SK-N-SH (cell line): ENCODE measurements at regions not wholly inside any gene's neighbourhood (a gene's known extent, or its start where the extent isn't known, plus 50 kb on each side); places are given as distances from the start of the nearest gene placed in this dataset.

Experiments
- CTCF ChIA-PET: fragments of 300-600, 350-600 bp; formaldehyde crosslinking; extraction: SDS; loops from one replicate; lab custom pipeline; 2021; lab: Yijun Ruan, JAX
- POLR2A ChIA-PET: fragments of 350-600 bp; sonication (Branson Sonifier 250); formaldehyde crosslinking; extraction: SDS; loops from one replicate; lab custom pipeline; 2020; ENCODE audit warnings: antibody characterized with exemption, inconsistent platforms; lab: Yijun Ruan, JAX
- DNase-seq: peaks from one replicate; pipeline ENCODE4 v3.0.0; 2012
- H2AFZ ChIP-seq: fragments of 200-600 bp; sonication (generic); 2 replicates; pipeline ENCODE4 v1.8.1; 2016; ENCODE audit warnings: antibody characterized with exemption, mild to moderate bottlenecking, low read depth
- H3F3A ChIP-seq: fragments of 200-600 bp; sonication (generic); replicated peaks from 2 replicates; pipeline ENCODE3; 2016; ENCODE audit warnings: antibody characterized with exemption, mild to moderate bottlenecking; ENCODE audit not compliant: insufficient read depth
- H3K27ac ChIP-seq, 2 experiments: fragments of 200-500 bp in 1 of 2; fragments of 200-600 bp in 1 of 2; sonication (Bioruptor generic) in 1 of 2; sonication (generic), shearing (Covaris generic) in 1 of 2; 2 replicates each; pipeline versions ENCODE4 v1.5.1 to v1.6.1; 2014 to 2016; ENCODE audit warnings: low read depth in 2 of 2, inconsistent platforms in 1 of 2, low read length in 1 of 2, mild to moderate bottlenecking in 1 of 2, mixed read lengths in 1 of 2
- H3K27me3 ChIP-seq: fragments of 200-600 bp; sonication (generic), shearing (Covaris generic); 2 replicates; pipeline ENCODE4 v1.6.1; 2016; ENCODE audit warnings: mixed run types; ENCODE audit not compliant: insufficient read depth
- H3K36me3 ChIP-seq, 2 experiments: fragments of 200-500 bp in 1 of 2; fragments of 200-600 bp in 1 of 2; sonication (Bioruptor generic) in 1 of 2; sonication (generic) in 1 of 2; replicated peaks in 1 of 2; 2 replicates each; pipeline versions ENCODE3 to v1.5.1; 2014 to 2016; ENCODE audit warnings: low read length in 1 of 2, mild to moderate bottlenecking in 1 of 2; ENCODE audit not compliant: insufficient read depth in 2 of 2, control insufficient read depth in 1 of 2
- H3K4me1 ChIP-seq, 2 experiments: fragments of 200-500 bp in 1 of 2; fragments of 200-600 bp in 1 of 2; sonication (Bioruptor generic) in 1 of 2; sonication (generic), shearing (Covaris generic) in 1 of 2; 2 replicates each; pipeline versions ENCODE4 v1.5.1 to v1.6.1; 2014 to 2016; ENCODE audit warnings: low read depth in 1 of 2, low read length in 1 of 2, mixed run types in 1 of 2; ENCODE audit not compliant: insufficient read depth in 2 of 2, control insufficient read depth in 1 of 2
- H3K4me2 ChIP-seq: fragments of 200-600 bp; sonication (generic), shearing (Covaris generic); 2 replicates; pipeline ENCODE4 v1.6.1; 2017; ENCODE audit warnings: mixed run types
- H3K4me3 ChIP-seq, 2 experiments: fragments of 200-500 bp in 1 of 2; fragments of 200-600 bp in 1 of 2; sonication (Bioruptor generic) in 1 of 2; sonication (generic), shearing (Covaris generic) in 1 of 2; 2 replicates each; pipeline versions ENCODE4 v1.5.1 to v1.8.1; 2014 to 2016; ENCODE audit warnings: low read depth in 2 of 2, inconsistent platforms in 1 of 2, low read length in 1 of 2, mild to moderate bottlenecking in 1 of 2, mixed read lengths in 1 of 2, moderate library complexity in 1 of 2
- H3K79me2 ChIP-seq: fragments of 200-600 bp; sonication (generic); 2 replicates; pipeline ENCODE4 v1.8.1; 2017; ENCODE audit warnings: mild to moderate bottlenecking; ENCODE audit not compliant: insufficient read depth
- H3K9ac ChIP-seq: fragments of 200-600 bp; sonication (generic); 2 replicates; pipeline ENCODE4 v1.6.1; 2017; ENCODE audit warnings: mixed run types
- H3K9me2 ChIP-seq: fragments of 200-600 bp; sonication (generic); 2 replicates; pipeline ENCODE4 v1.6.1; 2017; ENCODE audit warnings: mixed run types
- H3K9me3 ChIP-seq: fragments of 200-600 bp; sonication (generic); 2 replicates; pipeline ENCODE4 v1.6.1; 2017; ENCODE audit warnings: mixed run types, mild to moderate bottlenecking, moderate library complexity
- H4K20me1 ChIP-seq: fragments of 200-600 bp; sonication (generic); 2 replicates; pipeline ENCODE4 v1.6.1; 2017; ENCODE audit warnings: mild to moderate bottlenecking, mixed run types; ENCODE audit not compliant: insufficient read depth
- CHD2 ChIP-seq: fragments of 150-350 bp; IDR thresholded peaks from 2 replicates; pipeline ENCODE4 v1.6.1; 2018; ENCODE audit warnings: low read length; ENCODE audit not compliant: partially characterized antibody
- ELF1 ChIP-seq: IDR thresholded peaks from 2 replicates; pipeline ENCODE4 v1.4.0; 2012
- EP300 ChIP-seq, 2 experiments: IDR thresholded peaks; 2 replicates each; pipeline versions ENCODE4 v1.4.0 to v1.6.1; 2012; ENCODE audit warnings: borderline replicate concordance in 1 of 2, low read depth in 1 of 2, low read length in 1 of 2
- FOSL2 ChIP-seq: IDR thresholded peaks from 2 replicates; pipeline ENCODE4 v1.4.0; 2012; ENCODE audit warnings: low read depth, mild to moderate bottlenecking, moderate library complexity, borderline replicate concordance
- FOXJ3 ChIP-seq: sonication (generic); formaldehyde crosslinking; IDR thresholded peaks from 2 replicates; pipeline ENCODE4 v1.5.1; 2020; ENCODE audit warnings: mild to moderate bottlenecking, missing genetic modification reagents
- FOXM1 ChIP-seq: IDR thresholded peaks from 2 replicates; pipeline ENCODE4 v1.4.0; 2012; ENCODE audit warnings: low read depth, mild to moderate bottlenecking
- GABPA ChIP-seq: IDR thresholded peaks from 2 replicates; pipeline ENCODE4 v1.4.0; 2012; ENCODE audit warnings: low read depth, mild to moderate bottlenecking
- JUND ChIP-seq: IDR thresholded peaks from 2 replicates; pipeline ENCODE4 v1.4.0; 2012
- MEF2A ChIP-seq: IDR thresholded peaks from 2 replicates; pipeline ENCODE4 v1.4.0; 2012; ENCODE audit warnings: low read depth, borderline replicate concordance
- MXI1 ChIP-seq: IDR thresholded peaks from 2 replicates; pipeline ENCODE4 v1.6.1; 2012; ENCODE audit warnings: mild to moderate bottlenecking, low read depth, low read length, improper control_type of control experiment
- NFIC ChIP-seq: IDR thresholded peaks from 2 replicates; pipeline ENCODE4 v1.4.0; 2012; ENCODE audit warnings: borderline replicate concordance
- RFX5 ChIP-seq: IDR thresholded peaks from 2 replicates; pipeline ENCODE4 v1.6.1; 2012; ENCODE audit warnings: mild to moderate bottlenecking, improper control_type of control experiment, low read length
- RXRA ChIP-seq: IDR thresholded peaks from 2 replicates; pipeline ENCODE4 v1.4.0; 2012; ENCODE audit warnings: low read depth, mild to moderate bottlenecking, borderline replicate concordance
- TCF12 ChIP-seq: IDR thresholded peaks from 2 replicates; pipeline ENCODE4 v1.4.0; 2012
- TEAD4 ChIP-seq: IDR thresholded peaks from 2 replicates; pipeline ENCODE4 v1.4.0; 2012; ENCODE audit warnings: mild to moderate bottlenecking, borderline replicate concordance; ENCODE audit not compliant: insufficient read depth
- YY1 ChIP-seq: IDR thresholded peaks from 2 replicates; pipeline ENCODE4 v1.4.0; 2012; ENCODE audit warnings: low read depth, mild to moderate bottlenecking
- WGBS: methylation state at CpG from one replicate; pipeline ENCODE4 v1.1.6; 2017; ENCODE audit warnings: low lambda C conversion rate; 5-methylcytosine and 5-hydroxymethylcytosine counted together
- TF ChIP-seq, protein P1 (sequence below): fragments of 150-350 bp; IDR thresholded peaks from 2 replicates; pipeline ENCODE4 v1.6.1; 2017; ENCODE audit warnings: antibody characterized with exemption, low read length, low read depth, borderline replicate concordance
- TF ChIP-seq, protein P2 (sequence below): IDR thresholded peaks from 2 replicates; pipeline ENCODE4 v1.4.0; 2012; ENCODE audit warnings: low read depth, borderline replicate concordance
- TF ChIP-seq, protein P3 (sequence below): IDR thresholded peaks from 2 replicates; pipeline ENCODE4; 2012
- TF ChIP-seq, protein P4 (sequence below): IDR thresholded peaks from 2 replicates; pipeline ENCODE4 v1.4.0; 2012; ENCODE audit warnings: low read depth

DNA sequence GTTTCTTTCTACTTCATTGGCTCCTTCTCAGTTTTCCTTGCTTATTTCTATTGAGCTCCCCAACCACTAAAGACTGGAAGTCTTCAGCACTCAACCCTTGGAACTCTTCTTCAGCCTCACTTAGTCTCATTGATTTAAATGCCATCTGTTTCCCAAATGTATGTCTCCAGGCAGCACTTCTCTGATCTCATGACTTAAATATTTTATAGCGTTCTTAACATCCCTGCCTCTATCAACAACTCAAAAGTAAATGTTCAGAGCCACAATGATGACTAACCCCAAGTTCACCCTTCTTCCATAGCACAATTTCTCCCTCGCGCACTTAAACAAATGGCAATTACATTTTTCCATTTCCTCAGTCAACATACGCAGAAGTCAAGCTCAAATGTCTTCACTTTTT, 1393.3 kb downstream of the ARAP2 start (continued):
- TF ChIP-seq EP300 (IDR thresholded peaks at IDR 0.05; ENCODE audit: borderline replicate concordance in 1 of 2, low read depth in 1 of 2, low read length in 1 of 2) (no peak), FOXM1 (no peak), FOXJ3 (no peak), JUND (no peak)
- TF ChIP-seq, protein P1, sequence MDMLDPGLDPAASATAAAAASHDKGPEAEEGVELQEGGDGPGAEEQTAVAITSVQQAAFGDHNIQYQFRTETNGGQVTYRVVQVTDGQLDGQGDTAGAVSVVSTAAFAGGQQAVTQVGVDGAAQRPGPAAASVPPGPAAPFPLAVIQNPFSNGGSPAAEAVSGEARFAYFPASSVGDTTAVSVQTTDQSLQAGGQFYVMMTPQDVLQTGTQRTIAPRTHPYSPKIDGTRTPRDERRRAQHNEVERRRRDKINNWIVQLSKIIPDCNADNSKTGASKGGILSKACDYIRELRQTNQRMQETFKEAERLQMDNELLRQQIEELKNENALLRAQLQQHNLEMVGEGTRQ = no peak
- TF ChIP-seq, all 33 proteins: peak for 0

DNA sequence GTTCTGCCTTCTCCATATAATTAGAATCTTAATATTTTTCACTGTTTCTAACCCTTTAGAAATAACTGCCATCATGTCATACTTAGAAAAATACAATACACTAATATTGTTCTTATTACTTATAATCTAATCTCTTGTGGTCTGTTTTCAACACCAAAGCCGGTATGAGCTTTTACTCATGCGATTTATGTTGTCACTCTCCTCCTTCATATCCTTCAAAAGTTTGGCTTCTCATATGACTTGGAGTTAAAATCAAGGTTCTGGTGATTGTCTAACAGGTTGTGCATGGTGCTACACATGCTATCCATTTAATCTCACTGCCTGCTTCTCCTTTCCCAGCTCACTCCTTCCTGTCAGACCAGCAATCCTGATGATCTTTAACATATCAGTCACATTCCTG, 1392.9 kb downstream of the ARAP2 start:
- ChIA-PET POLR2A (no interaction called here), CTCF (interaction anchor here (1.1 kb wide), 1 partner anchor 14 kb away, joined by 5 read pairs; no protein-coding TSS in a partner anchor)
- Histone ChIP-seq H3F3A (no peaks in the 10 kb centered on the region), H2AFZ (no peak overlapping the region), H3K4me3 (no peak overlapping the region), H3K9me3 (no peaks in the 10 kb centered on the region), H3K9me2 (no peaks in the 10 kb centered on the region)
- TF ChIP-seq, protein P2, sequence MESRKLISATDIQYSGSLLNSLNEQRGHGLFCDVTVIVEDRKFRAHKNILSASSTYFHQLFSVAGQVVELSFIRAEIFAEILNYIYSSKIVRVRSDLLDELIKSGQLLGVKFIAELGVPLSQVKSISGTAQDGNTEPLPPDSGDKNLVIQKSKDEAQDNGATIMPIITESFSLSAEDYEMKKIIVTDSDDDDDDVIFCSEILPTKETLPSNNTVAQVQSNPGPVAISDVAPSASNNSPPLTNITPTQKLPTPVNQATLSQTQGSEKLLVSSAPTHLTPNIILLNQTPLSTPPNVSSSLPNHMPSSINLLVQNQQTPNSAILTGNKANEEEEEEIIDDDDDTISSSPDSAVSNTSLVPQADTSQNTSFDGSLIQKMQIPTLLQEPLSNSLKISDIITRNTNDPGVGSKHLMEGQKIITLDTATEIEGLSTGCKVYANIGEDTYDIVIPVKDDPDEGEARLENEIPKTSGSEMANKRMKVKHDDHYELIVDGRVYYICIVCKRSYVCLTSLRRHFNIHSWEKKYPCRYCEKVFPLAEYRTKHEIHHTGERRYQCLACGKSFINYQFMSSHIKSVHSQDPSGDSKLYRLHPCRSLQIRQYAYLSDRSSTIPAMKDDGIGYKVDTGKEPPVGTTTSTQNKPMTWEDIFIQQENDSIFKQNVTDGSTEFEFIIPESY = no peak
- TF ChIP-seq CHD2 = no peak
- TF ChIP-seq, protein P3, sequence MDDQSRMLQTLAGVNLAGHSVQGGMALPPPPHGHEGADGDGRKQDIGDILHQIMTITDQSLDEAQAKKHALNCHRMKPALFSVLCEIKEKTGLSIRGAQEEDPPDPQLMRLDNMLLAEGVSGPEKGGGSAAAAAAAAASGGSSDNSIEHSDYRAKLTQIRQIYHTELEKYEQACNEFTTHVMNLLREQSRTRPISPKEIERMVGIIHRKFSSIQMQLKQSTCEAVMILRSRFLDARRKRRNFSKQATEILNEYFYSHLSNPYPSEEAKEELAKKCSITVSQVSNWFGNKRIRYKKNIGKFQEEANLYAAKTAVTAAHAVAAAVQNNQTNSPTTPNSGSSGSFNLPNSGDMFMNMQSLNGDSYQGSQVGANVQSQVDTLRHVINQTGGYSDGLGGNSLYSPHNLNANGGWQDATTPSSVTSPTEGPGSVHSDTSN = no peak
- no peak for TF ChIP-seq JUND
- TF ChIP-seq ELF1 = no peak
- TF ChIP-seq NFIC = no peak
- TF ChIP-seq, protein P4, sequence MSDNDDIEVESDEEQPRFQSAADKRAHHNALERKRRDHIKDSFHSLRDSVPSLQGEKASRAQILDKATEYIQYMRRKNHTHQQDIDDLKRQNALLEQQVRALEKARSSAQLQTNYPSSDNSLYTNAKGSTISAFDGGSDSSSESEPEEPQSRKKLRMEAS = no peak
- no peak for TF ChIP-seq TEAD4
- TF ChIP-seq, all 33 proteins: peak for 0
- Histone ChIP-seq H3K27ac (no peak overlapping the region), H4K20me1 (no peaks in the 10 kb centered on the region), H3K36me3 (no peaks in the 10 kb centered on the region), H3K9ac (no peak overlapping the region), H3K79me2 (no peaks in the 10 kb centered on the region), H3K4me1 (no peaks in the 10 kb centered on the region), H3K27me3 (no peaks in the 10 kb centered on the region), H3K4me2 (no peak overlapping the region)
- 31% methylated on average over 2 of the region's 2 CpGs for WGBS
- DNase-seq = no peak

DNA sequence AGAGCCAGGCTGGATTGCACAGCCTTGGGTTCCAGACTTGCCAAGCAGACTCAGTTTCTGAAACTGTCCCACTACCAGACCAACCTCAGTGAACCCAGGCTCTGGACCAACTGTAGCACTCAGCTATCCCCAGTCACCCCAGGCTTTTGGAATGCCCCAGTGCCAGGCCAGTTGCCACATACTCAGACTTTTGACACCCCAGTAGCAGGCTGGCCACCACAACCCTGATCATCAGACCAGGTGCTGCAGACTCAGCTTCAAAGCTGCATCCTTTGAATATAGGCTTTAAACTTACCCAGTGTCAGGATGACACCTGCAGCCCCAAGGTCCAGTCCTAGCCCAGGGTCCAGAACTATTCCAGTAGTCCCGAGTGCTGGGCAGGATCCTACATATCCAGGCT, 1389.9 kb downstream of the ARAP2 start:
- H3K27me3 ChIP-seq = no peaks in the 10 kb centered on the region
- WGBS = no CpG with 5 or more reads among the region's 1 CpG
- H3K79me2 ChIP-seq = no peaks in the 10 kb centered on the region
- H3K9me3 ChIP-seq = no peaks in the 10 kb centered on the region
- H2AFZ ChIP-seq = no peak overlapping the region
- no peak overlapping the region for H3K27ac ChIP-seq
- no peaks in the 10 kb centered on the region for H4K20me1 ChIP-seq
- CTCF ChIA-PET = no interaction called here
- H3F3A ChIP-seq = no peaks in the 10 kb centered on the region
- no peaks in the 10 kb centered on the region for H3K4me1 ChIP-seq
- H3K4me2 ChIP-seq = no peak overlapping the region
- H3K4me3 ChIP-seq = no peak overlapping the region
- no peak for DNase-seq
- POLR2A ChIA-PET = no interaction called here
- H3K9ac ChIP-seq = no peak overlapping the region
- no peaks in the 10 kb centered on the region for H3K9me2 ChIP-seq
- no peaks in the 10 kb centered on the region for H3K36me3 ChIP-seq
- no peak for TF ChIP-seq NFIC
- TF ChIP-seq TEAD4 = no peak
- TF ChIP-seq YY1 = no peak
- TF ChIP-seq TCF12 = no peak
- TF ChIP-seq, protein P3 = no peak
- no peak for TF ChIP-seq MEF2A
- no peak for TF ChIP-seq MXI1
- no peak for TF ChIP-seq FOSL2
- TF ChIP-seq RXRA = no peak
- no peak for TF ChIP-seq GABPA
- TF ChIP-seq, protein P2 = no peak
- TF ChIP-seq RFX5 = no peak
